ENCODE measurements at regions not wholly inside any gene's neighbourhood (a gene's known extent, or its start where the extent isn't known, plus 50 kb on each side); places are given as distances from the start of the nearest gene placed in this dataset.

DNA sequence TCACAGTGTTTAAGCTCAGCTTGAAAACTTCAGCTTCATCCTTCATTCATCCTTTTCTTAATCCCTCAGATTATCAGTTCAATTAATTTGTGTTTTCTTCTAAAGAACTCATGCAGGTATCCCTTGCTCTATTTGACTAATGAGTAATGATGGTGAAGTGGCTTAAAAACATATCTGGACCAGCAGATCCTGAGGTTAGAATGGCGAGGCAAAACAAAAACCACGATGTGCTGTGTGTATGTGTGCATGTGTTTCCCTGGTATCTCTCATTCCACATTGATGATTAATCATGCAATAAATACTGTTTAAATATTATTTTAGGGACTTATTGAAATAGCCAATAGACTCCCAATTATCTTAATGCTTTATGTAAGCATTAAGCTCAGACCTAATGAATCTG is 437.0 kb downstream of the DYNC2H1 start:
- Mint-ChIP-seq H3K27me3 (ENCODE audit: low read depth in 2 of 2) (no peaks in the 10 kb centered on the region), H3K4me3 (no peak overlapping the region), H3K9me3 (no peaks in the 10 kb centered on the region), H3K36me3 (no peaks in the 10 kb centered on the region), H3K4me1 (no peaks in the 10 kb centered on the region), H3K27ac (no peak overlapping the region)
- H3K27me3 ChIP-seq (ENCODE audit: control insufficient read depth, insufficient read depth, low read length) = no peaks in the 10 kb centered on the region
- no peaks in the 10 kb centered on the region for H3K4me1 ChIP-seq (ENCODE audit: control insufficient read depth, insufficient read depth, low read length)
- WGBS (ENCODE audit: insufficient coverage) = 75% methylated on average over 1 of the region's 2 CpGs
- H3K9me3 ChIP-seq (ENCODE audit: control insufficient read depth, insufficient read depth, low read length) = peaks cover 21% of the 10 kb centered on the region
- TF ChIP-seq CTCF (IDR thresholded peaks at IDR 0.05) = no peak
- intact Hi-C loops (cut with micrococcal nuclease) = no loop called here
- H3K4me3 ChIP-seq (ENCODE audit: low read length) = no peak overlapping the region
- ATAC-seq = no peak
- H3K27ac ChIP-seq (ENCODE audit: low read length) = no peak overlapping the region
- no peak for DNase-seq
- H3K36me3 ChIP-seq (ENCODE audit: control insufficient read depth, insufficient read depth, low read length) = no peaks in the 10 kb centered on the region

- peaks cover 0 to 1% of the 10 kb centered on the region in 2 donors for H3K9me3 Mint-ChIP-seq
- no peaks in the 10 kb centered on the region for H3K27me3 Mint-ChIP-seq (ENCODE audit: low read depth in 2 of 2)
- ATAC-seq (no peak), DNase-seq (no peak)
- H3K36me3 Mint-ChIP-seq = no peaks in the 10 kb centered on the region
- peaks cover 13% of the 10 kb centered on the region for H3K9me3 ChIP-seq (ENCODE audit: control insufficient read depth, insufficient read depth, low read length)
- no peak overlapping the region for H3K27ac ChIP-seq (ENCODE audit: low read length)
- H3K27ac Mint-ChIP-seq = no peak overlapping the region
- H3K4me3 Mint-ChIP-seq = no peak overlapping the region
- intact Hi-C loops (cut with micrococcal nuclease) = no loop called here
- H3K36me3 ChIP-seq (ENCODE audit: control insufficient read depth, insufficient read depth, low read length) = no peaks in the 10 kb centered on the region
- no peak overlapping the region for H3K4me3 ChIP-seq (ENCODE audit: low read length)
- TF ChIP-seq CTCF (IDR thresholded peaks at IDR 0.05) = no peak
- no peaks in the 10 kb centered on the region for H3K27me3 ChIP-seq (ENCODE audit: control insufficient read depth, insufficient read depth, low read length)
- 80% methylated on average over 2 of the region's 2 CpGs for WGBS (ENCODE audit: insufficient coverage)
- no peaks in the 10 kb centered on the region for H3K4me1 ChIP-seq (ENCODE audit: control insufficient read depth, insufficient read depth, low read length)
- H3K4me1 Mint-ChIP-seq = no peaks in the 10 kb centered on the region
Observed at GRCh38 chr11:103547024-103547423, 437.8 kb downstream of the DYNC2H1 start.

GRCh38 chr11:103547691-103548090 is 438.5 kb downstream of the DYNC2H1 start:
- Mint-ChIP-seq H3K27me3 (ENCODE audit: low read depth in 2 of 2) (no peaks in the 10 kb centered on the region), H3K27ac (no peak overlapping the region), H3K9me3 (peaks cover 0 to 2% of the 10 kb centered on the region in 2 donors), H3K4me3 (no peak overlapping the region), H3K36me3 (no peaks in the 10 kb centered on the region), H3K4me1 (no peaks in the 10 kb centered on the region)
- WGBS (ENCODE audit: insufficient coverage) = 92% methylated on average over 3 of the region's 5 CpGs
- intact Hi-C loops (cut with micrococcal nuclease) = no loop called here
- no peaks in the 10 kb centered on the region for H3K27me3 ChIP-seq (ENCODE audit: control insufficient read depth, insufficient read depth, low read length)
- no peak for TF ChIP-seq CTCF (IDR thresholded peaks at IDR 0.05)
- H3K27ac ChIP-seq (ENCODE audit: low read length) = no peak overlapping the region
- ATAC-seq (no peak), DNase-seq (no peak)
- no peaks in the 10 kb centered on the region for H3K36me3 ChIP-seq (ENCODE audit: control insufficient read depth, insufficient read depth, low read length)
- H3K4me3 ChIP-seq (ENCODE audit: low read length) = no peak overlapping the region
- H3K4me1 ChIP-seq (ENCODE audit: control insufficient read depth, insufficient read depth, low read length) = no peaks in the 10 kb centered on the region
- peaks cover 8% of the 10 kb centered on the region for H3K9me3 ChIP-seq (ENCODE audit: control insufficient read depth, insufficient read depth, low read length)

DNA sequence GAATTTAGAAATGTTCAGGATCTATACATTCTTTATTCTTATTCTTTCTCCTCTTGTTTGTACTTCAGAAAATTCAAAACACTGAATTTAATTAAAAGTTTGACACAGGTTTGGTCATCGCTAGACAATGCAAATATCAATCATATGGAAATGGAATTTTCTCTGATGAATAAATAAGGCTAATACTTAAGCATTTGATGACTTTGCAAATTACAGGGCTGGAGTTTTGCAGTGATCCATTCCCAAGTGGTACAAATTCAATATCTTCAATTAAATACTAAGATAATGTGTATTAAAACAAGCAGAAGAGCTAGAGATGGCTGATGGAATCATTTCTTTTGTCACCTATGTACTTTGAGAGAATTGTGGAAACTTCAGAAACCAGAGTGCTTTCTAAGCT is 439.6 kb downstream of the DYNC2H1 start:
- no CpG with 5 or more reads among the region's 1 CpG for WGBS (ENCODE audit: insufficient coverage)
- Histone ChIP-seq H3K27ac (ENCODE audit: low read length) (no peak overlapping the region), H3K9me3 (ENCODE audit: control insufficient read depth, insufficient read depth, low read length) (no peaks in the 10 kb centered on the region), H3K4me1 (ENCODE audit: control insufficient read depth, insufficient read depth, low read length) (no peaks in the 10 kb centered on the region), H3K27me3 (ENCODE audit: control insufficient read depth, insufficient read depth, low read length) (no peaks in the 10 kb centered on the region), H3K4me3 (ENCODE audit: low read length) (no peak overlapping the region), H3K36me3 (ENCODE audit: control insufficient read depth, insufficient read depth, low read length) (no peaks in the 10 kb centered on the region)
- intact Hi-C loops (cut with micrococcal nuclease) = no loop called here
- DNase-seq = no peak
- peaks cover 0 to 2% of the 10 kb centered on the region in 2 donors for H3K9me3 Mint-ChIP-seq
- H3K27ac Mint-ChIP-seq = no peak overlapping the region
- H3K36me3 Mint-ChIP-seq = no peaks in the 10 kb centered on the region
- no peaks in the 10 kb centered on the region for H3K4me1 Mint-ChIP-seq
- H3K4me3 Mint-ChIP-seq = no peak overlapping the region
- ATAC-seq = no peak
- H3K27me3 Mint-ChIP-seq (ENCODE audit: low read depth in 2 of 2) = no peaks in the 10 kb centered on the region
- TF ChIP-seq CTCF (IDR thresholded peaks at IDR 0.05) = no peak
